ENCODE measurements at regions not wholly inside any gene's neighbourhood (a gene's known extent, or its start where the extent isn't known, plus 50 kb on each side); places are given as distances from the start of the nearest gene placed in this dataset.

DNA sequence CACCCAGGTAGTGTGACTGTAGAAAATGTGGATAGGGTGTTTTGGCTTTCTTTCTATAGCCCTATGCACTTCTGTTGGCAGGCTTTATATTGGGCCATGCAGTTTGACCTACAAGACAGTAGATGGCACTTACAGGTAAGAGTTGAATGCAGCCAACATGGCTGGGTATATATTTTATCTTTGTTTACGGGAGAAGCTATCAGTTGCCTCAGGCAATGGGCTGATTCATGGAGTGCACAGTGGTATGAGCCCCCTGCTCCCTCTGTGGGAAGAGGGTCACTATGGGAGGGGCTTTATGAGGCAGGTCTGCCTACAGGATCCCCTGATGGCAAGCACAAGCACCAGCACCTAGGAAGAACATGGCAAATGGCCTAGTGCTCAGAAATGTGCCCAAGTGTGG lies 301.2 kb upstream of the CDIN1 start:
- CTCF ChIA-PET: no interaction called here
- no peak for DNase-seq
- TF ChIP-seq, protein P1, sequence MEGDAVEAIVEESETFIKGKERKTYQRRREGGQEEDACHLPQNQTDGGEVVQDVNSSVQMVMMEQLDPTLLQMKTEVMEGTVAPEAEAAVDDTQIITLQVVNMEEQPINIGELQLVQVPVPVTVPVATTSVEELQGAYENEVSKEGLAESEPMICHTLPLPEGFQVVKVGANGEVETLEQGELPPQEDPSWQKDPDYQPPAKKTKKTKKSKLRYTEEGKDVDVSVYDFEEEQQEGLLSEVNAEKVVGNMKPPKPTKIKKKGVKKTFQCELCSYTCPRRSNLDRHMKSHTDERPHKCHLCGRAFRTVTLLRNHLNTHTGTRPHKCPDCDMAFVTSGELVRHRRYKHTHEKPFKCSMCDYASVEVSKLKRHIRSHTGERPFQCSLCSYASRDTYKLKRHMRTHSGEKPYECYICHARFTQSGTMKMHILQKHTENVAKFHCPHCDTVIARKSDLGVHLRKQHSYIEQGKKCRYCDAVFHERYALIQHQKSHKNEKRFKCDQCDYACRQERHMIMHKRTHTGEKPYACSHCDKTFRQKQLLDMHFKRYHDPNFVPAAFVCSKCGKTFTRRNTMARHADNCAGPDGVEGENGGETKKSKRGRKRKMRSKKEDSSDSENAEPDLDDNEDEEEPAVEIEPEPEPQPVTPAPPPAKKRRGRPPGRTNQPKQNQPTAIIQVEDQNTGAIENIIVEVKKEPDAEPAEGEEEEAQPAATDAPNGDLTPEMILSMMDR (IDR thresholded peaks at IDR 0.05; ENCODE audit: unreplicated experiment): no peak
- no peaks in the 10 kb centered on the region for H3K36me3 Mint-ChIP-seq (ENCODE audit: insufficient read depth, unreplicated experiment)
- H3K4me1 Mint-ChIP-seq (ENCODE audit: low read depth, unreplicated experiment): no peaks in the 10 kb centered on the region
- no TSS peak for BruUV-seq (replicated peaks)
- no peaks in the 10 kb centered on the region for H3K9me3 Mint-ChIP-seq (ENCODE audit: low read depth, unreplicated experiment)
- no peaks in the 10 kb centered on the region for H3K27me3 Mint-ChIP-seq (ENCODE audit: unreplicated experiment)
- intact Hi-C loops (cut with micrococcal nuclease; ENCODE audit: unreplicated experiment): no loop called here
- no peak overlapping the region for H3K27ac Mint-ChIP-seq (ENCODE audit: unreplicated experiment)
- no peak overlapping the region for H3K4me3 Mint-ChIP-seq (ENCODE audit: low read depth, unreplicated experiment)

- Mint-ChIP-seq H3K27ac (ENCODE audit: unreplicated experiment) (no peak overlapping the region), H3K4me3 (ENCODE audit: low read depth, unreplicated experiment) (no peak overlapping the region), H3K9me3 (ENCODE audit: low read depth, unreplicated experiment) (peaks cover 8% of the 10 kb centered on the region), H3K36me3 (ENCODE audit: insufficient read depth, unreplicated experiment) (no peaks in the 10 kb centered on the region), H3K4me1 (ENCODE audit: low read depth, unreplicated experiment) (no peaks in the 10 kb centered on the region), H3K27me3 (ENCODE audit: unreplicated experiment) (no peaks in the 10 kb centered on the region)
- BruUV-seq (replicated peaks): no TSS peak
- CTCF ChIA-PET: no interaction called here
- TF ChIP-seq, protein P1 (IDR thresholded peaks at IDR 0.05; ENCODE audit: unreplicated experiment): no peak
- intact Hi-C loops (cut with micrococcal nuclease; ENCODE audit: unreplicated experiment): no loop called here
- no peak for DNase-seq
Measured at GRCh38 chr15:36282821-36283220, 296.6 kb upstream of the CDIN1 start.

- H3K27ac Mint-ChIP-seq (ENCODE audit: unreplicated experiment): no peak overlapping the region
Measured at GRCh38 chr15:36284911-36285310, 294.5 kb upstream of the CDIN1 start.

DNA sequence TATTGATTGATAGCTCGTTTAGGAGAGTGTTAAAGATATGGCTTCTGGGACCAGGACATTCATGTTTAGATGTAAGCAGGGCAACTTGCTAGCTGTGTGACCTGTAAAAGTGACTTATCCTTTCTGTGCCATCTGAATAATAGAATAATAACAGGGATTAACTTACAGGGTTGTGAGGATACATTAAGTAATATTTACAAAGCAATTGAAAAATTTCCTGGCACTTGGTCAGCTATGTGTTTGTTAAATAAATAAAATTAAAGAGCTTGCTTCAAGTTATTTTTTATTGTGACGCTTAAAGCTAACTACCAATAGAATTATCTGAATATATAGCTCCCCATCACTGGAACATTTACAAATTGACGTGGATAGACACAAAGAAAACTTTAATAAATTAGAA lies 287.9 kb upstream of the CDIN1 start:
- CTCF ChIA-PET: no interaction called here
- intact Hi-C loops (cut with micrococcal nuclease; ENCODE audit: unreplicated experiment): no loop called here
- H3K27me3 Mint-ChIP-seq (ENCODE audit: unreplicated experiment): no peaks in the 10 kb centered on the region
- no peak for DNase-seq
- TF ChIP-seq, protein P1 (IDR thresholded peaks at IDR 0.05; ENCODE audit: unreplicated experiment): no peak
- H3K9me3 Mint-ChIP-seq (ENCODE audit: low read depth, unreplicated experiment): peaks cover 6% of the 10 kb centered on the region
- H3K36me3 Mint-ChIP-seq (ENCODE audit: insufficient read depth, unreplicated experiment): no peaks in the 10 kb centered on the region
- no peak overlapping the region for H3K27ac Mint-ChIP-seq (ENCODE audit: unreplicated experiment)
- no peak overlapping the region for H3K4me3 Mint-ChIP-seq (ENCODE audit: low read depth, unreplicated experiment)
- H3K4me1 Mint-ChIP-seq (ENCODE audit: low read depth, unreplicated experiment): no peaks in the 10 kb centered on the region
- no TSS peak for BruUV-seq (replicated peaks)

More at GRCh38 chr15:36284911-36285310, 294.5 kb upstream of the CDIN1 start:
- Mint-ChIP-seq H3K9me3 (ENCODE audit: low read depth, unreplicated experiment) (peaks cover 8% of the 10 kb centered on the region), H3K4me3 (ENCODE audit: low read depth, unreplicated experiment) (no peak overlapping the region), H3K27me3 (ENCODE audit: unreplicated experiment) (no peaks in the 10 kb centered on the region), H3K36me3 (ENCODE audit: insufficient read depth, unreplicated experiment) (no peaks in the 10 kb centered on the region), H3K4me1 (ENCODE audit: low read depth, unreplicated experiment) (no peaks in the 10 kb centered on the region)
- TF ChIP-seq, protein P1 (IDR thresholded peaks at IDR 0.05; ENCODE audit: unreplicated experiment): no peak
- BruUV-seq (replicated peaks): no TSS peak
- CTCF ChIA-PET: no interaction called here
- no peak for DNase-seq
- intact Hi-C loops (cut with micrococcal nuclease; ENCODE audit: unreplicated experiment): no loop called here

- H3K9me3 Mint-ChIP-seq (ENCODE audit: low read depth, unreplicated experiment): no peaks in the 10 kb centered on the region
- H3K27me3 Mint-ChIP-seq (ENCODE audit: unreplicated experiment): no peaks in the 10 kb centered on the region
- no peak overlapping the region for H3K4me3 Mint-ChIP-seq (ENCODE audit: low read depth, unreplicated experiment)
- intact Hi-C loops (cut with micrococcal nuclease; ENCODE audit: unreplicated experiment): no loop called here
- no TSS peak for BruUV-seq (replicated peaks)
- no peak overlapping the region for H3K27ac Mint-ChIP-seq (ENCODE audit: unreplicated experiment)
- H3K36me3 Mint-ChIP-seq (ENCODE audit: insufficient read depth, unreplicated experiment): no peaks in the 10 kb centered on the region
- CTCF ChIA-PET: no interaction called here
- no peak for DNase-seq
- TF ChIP-seq, protein P1 (IDR thresholded peaks at IDR 0.05; ENCODE audit: unreplicated experiment): no peak
- no peaks in the 10 kb centered on the region for H3K4me1 Mint-ChIP-seq (ENCODE audit: low read depth, unreplicated experiment)
Measured at GRCh38 chr15:36294359-36294758, 285.1 kb upstream of the CDIN1 start.

Data from Calu3 (cell line).